ENCODE measurements at regions not wholly inside any gene's neighbourhood (a gene's known extent, or its start where the extent isn't known, plus 50 kb on each side); places are given as distances from the start of the nearest gene placed in this dataset.

DNA sequence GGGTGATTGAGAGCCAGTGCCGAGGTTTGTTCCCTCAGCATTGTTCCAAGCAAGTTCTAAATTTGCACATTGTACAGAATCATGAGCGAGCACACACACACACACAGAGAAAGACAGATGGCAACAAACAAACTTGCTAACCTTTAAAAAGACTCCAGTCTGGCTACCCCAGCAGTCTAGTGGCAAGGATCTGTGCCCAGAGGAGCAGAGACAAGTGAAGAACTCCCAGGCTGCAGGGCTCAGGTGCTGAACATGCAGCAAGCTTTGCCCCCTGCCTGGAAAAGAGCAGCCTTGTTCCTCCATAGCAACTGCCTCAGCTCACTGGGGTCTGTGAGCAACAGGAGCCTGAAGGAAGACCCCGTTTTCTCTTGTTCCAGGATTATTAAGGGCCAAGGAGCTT, 169.2 kb upstream of the CCDC68 start:
- no peaks in the 10 kb centered on the region for H3K79me2 ChIP-seq (ENCODE audit: insufficient read depth, low read length)
- RAD21 ChIA-PET (ENCODE audit: low non-redundant PET in 1 of 2, low total read pairs in 2 of 2, uncharacterized antibody in 2 of 2, unreplicated experiment in 2 of 2) = no interaction called here
- no peaks in the 10 kb centered on the region for H3K4me1 ChIP-seq (ENCODE audit: control insufficient read depth in 1 of 2, insufficient read depth in 2 of 2, low read length in 2 of 2)
- no peak overlapping the region for H3K4me2 ChIP-seq (ENCODE audit: low read length)
- peaks cover 28% of the 10 kb centered on the region; the same call in 1 of the 2 replicates for H3K27me3 ChIP-seq (ENCODE audit: insufficient read depth, low read length)
- no peak overlapping the region for H2AFZ ChIP-seq (ENCODE audit: low read depth, low read length, poor library complexity, severe bottlenecking)
- no peak overlapping the region for H3K9ac ChIP-seq (ENCODE audit: low read length)
- TF ChIP-seq ELF1 (IDR thresholded peaks at IDR 0.05; ENCODE audit: borderline replicate concordance, low read depth) = no peak
- TF ChIP-seq CBX3 (IDR thresholded peaks at IDR 0.05; ENCODE audit: low read depth) = no peak
- TF ChIP-seq, protein P1, sequence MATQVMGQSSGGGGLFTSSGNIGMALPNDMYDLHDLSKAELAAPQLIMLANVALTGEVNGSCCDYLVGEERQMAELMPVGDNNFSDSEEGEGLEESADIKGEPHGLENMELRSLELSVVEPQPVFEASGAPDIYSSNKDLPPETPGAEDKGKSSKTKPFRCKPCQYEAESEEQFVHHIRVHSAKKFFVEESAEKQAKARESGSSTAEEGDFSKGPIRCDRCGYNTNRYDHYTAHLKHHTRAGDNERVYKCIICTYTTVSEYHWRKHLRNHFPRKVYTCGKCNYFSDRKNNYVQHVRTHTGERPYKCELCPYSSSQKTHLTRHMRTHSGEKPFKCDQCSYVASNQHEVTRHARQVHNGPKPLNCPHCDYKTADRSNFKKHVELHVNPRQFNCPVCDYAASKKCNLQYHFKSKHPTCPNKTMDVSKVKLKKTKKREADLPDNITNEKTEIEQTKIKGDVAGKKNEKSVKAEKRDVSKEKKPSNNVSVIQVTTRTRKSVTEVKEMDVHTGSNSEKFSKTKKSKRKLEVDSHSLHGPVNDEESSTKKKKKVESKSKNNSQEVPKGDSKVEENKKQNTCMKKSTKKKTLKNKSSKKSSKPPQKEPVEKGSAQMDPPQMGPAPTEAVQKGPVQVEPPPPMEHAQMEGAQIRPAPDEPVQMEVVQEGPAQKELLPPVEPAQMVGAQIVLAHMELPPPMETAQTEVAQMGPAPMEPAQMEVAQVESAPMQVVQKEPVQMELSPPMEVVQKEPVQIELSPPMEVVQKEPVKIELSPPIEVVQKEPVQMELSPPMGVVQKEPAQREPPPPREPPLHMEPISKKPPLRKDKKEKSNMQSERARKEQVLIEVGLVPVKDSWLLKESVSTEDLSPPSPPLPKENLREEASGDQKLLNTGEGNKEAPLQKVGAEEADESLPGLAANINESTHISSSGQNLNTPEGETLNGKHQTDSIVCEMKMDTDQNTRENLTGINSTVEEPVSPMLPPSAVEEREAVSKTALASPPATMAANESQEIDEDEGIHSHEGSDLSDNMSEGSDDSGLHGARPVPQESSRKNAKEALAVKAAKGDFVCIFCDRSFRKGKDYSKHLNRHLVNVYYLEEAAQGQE (IDR thresholded peaks at IDR 0.05; ENCODE audit: low read depth) = no peak
- TF ChIP-seq, protein P2, sequence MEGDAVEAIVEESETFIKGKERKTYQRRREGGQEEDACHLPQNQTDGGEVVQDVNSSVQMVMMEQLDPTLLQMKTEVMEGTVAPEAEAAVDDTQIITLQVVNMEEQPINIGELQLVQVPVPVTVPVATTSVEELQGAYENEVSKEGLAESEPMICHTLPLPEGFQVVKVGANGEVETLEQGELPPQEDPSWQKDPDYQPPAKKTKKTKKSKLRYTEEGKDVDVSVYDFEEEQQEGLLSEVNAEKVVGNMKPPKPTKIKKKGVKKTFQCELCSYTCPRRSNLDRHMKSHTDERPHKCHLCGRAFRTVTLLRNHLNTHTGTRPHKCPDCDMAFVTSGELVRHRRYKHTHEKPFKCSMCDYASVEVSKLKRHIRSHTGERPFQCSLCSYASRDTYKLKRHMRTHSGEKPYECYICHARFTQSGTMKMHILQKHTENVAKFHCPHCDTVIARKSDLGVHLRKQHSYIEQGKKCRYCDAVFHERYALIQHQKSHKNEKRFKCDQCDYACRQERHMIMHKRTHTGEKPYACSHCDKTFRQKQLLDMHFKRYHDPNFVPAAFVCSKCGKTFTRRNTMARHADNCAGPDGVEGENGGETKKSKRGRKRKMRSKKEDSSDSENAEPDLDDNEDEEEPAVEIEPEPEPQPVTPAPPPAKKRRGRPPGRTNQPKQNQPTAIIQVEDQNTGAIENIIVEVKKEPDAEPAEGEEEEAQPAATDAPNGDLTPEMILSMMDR (IDR thresholded peaks at IDR 0.05 in 2 of 3, conservative IDR thresholded peaks at IDR 0.05 in 1 of 3; ENCODE audit: borderline replicate concordance in 1 of 3, insufficient read depth in 1 of 3, low read depth in 2 of 3, low read length in 2 of 3) = no peak
- no peak for TF ChIP-seq JUND (IDR thresholded peaks at IDR 0.05)
- no peak for TF ChIP-seq RAD21 (IDR thresholded peaks at IDR 0.05; ENCODE audit: low read depth)
- TF ChIP-seq, protein P3, sequence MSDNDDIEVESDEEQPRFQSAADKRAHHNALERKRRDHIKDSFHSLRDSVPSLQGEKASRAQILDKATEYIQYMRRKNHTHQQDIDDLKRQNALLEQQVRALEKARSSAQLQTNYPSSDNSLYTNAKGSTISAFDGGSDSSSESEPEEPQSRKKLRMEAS (IDR thresholded peaks at IDR 0.05) = no peak
- no peak for TF ChIP-seq POLR2A (IDR thresholded peaks at IDR 0.05; ENCODE audit: borderline replicate concordance, extremely low read depth, insufficient read depth, insufficient read length)
- no peak overlapping the region for H3K27ac ChIP-seq (ENCODE audit: low read depth, low read length)
- no peak overlapping the region for H3K4me3 ChIP-seq (replicated peaks in 1 of 2; ENCODE audit: low read depth in 1 of 2, low read length in 2 of 2)
- CTCF ChIA-PET = no interaction called here
- no peaks in the 10 kb centered on the region for H3K36me3 ChIP-seq (ENCODE audit: control insufficient read depth in 1 of 2, insufficient read depth in 2 of 2, low read length in 2 of 2)
- H4K20me1 ChIP-seq (ENCODE audit: insufficient read depth) = no peaks in the 10 kb centered on the region
- ATAC-seq (no peak), DNase-seq (ENCODE audit: low read depth, low spot score) (no peak)
- intact Hi-C loops (cut with micrococcal nuclease) = no loop called here
- BruUV-seq (replicated peaks) = no TSS peak
- POLR2A ChIA-PET = no interaction called here
- H3K9me3 ChIP-seq (ENCODE audit: control insufficient read depth in 1 of 2, insufficient read depth in 1 of 2, low read depth in 1 of 2, low read length in 2 of 2) = no peaks in the 10 kb centered on the region
- H3K9me2 ChIP-seq (ENCODE audit: insufficient read depth) = no peaks in the 10 kb centered on the region

Measured in HCT116 (cell line).